Neural progenitor cell (in vitro differentiated cells): ENCODE measurements at regions not wholly inside any gene's neighbourhood (a gene's known extent, or its start where the extent isn't known, plus 50 kb on each side); places are given as distances from the start of the nearest gene placed in this dataset.

Experiments used
- EZH2 ChIP-seq: fragments of 200-600 bp; sonication (generic); IDR thresholded peaks from 2 replicates; pipeline ENCODE4 v1.6.1; 2017; ENCODE audit warnings: antibody characterized with exemption, mild to moderate bottlenecking, moderate library complexity
- TF ChIP-seq, protein P1 (sequence below): fragments of 200-600 bp; sonication (generic); IDR thresholded peaks from 2 replicates; pipeline ENCODE4 v1.5.1; 2017; ENCODE audit warnings: antibody characterized with exemption, mild to moderate bottlenecking

DNA sequence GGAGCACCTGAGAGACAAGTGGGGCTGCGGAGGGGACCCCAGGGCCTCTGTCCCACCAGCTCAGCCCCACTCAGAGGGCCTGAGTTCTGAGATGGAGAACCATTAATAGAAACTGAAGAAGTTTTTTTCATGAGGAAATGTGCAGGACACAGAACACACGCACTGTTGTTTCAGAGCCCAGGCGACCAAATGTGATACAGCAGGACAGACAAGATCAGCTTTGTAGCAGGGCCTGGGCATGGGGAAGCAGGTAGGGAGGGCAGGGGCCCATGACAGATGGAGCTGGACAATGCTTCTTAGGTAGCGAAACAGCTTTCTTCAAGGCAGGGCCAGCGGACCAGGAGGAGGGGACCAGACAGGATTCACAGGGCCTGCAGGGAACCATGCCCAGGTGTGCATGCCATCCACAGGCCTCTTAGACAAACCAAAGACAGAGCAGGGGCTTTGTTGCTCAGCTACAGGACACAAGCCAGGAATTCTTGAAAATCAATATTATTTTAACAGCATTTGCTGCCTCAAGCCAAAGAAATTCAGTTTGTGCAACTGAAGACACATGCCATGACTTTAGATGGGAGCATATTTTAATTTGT lies 252.8 kb upstream of the GYPC start:
- no peak for TF ChIP-seq EZH2
- TF ChIP-seq, protein P1, sequence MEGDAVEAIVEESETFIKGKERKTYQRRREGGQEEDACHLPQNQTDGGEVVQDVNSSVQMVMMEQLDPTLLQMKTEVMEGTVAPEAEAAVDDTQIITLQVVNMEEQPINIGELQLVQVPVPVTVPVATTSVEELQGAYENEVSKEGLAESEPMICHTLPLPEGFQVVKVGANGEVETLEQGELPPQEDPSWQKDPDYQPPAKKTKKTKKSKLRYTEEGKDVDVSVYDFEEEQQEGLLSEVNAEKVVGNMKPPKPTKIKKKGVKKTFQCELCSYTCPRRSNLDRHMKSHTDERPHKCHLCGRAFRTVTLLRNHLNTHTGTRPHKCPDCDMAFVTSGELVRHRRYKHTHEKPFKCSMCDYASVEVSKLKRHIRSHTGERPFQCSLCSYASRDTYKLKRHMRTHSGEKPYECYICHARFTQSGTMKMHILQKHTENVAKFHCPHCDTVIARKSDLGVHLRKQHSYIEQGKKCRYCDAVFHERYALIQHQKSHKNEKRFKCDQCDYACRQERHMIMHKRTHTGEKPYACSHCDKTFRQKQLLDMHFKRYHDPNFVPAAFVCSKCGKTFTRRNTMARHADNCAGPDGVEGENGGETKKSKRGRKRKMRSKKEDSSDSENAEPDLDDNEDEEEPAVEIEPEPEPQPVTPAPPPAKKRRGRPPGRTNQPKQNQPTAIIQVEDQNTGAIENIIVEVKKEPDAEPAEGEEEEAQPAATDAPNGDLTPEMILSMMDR, result no peak
